A673 (cell line): ENCODE measurements at regions not wholly inside any gene's neighbourhood (a gene's known extent, or its start where the extent isn't known, plus 50 kb on each side); places are given as distances from the start of the nearest gene placed in this dataset.

Experiments
- CTCF ChIP-seq: fragments of 300-800, 200-600 bp; sonication (generic); conservative IDR thresholded peaks from 2 replicates; pipeline ENCODE4 v1.5.1; 2017; ENCODE audit warnings: low read depth, mild to moderate bottlenecking, antibody characterized with exemption, low read length, moderate library complexity, mixed read lengths
- EZH2 ChIP-seq: fragments of 200-600 bp; sonication (generic); IDR thresholded peaks from 2 replicates; pipeline ENCODE4 v1.6.1; 2017; ENCODE audit warnings: borderline replicate concordance, low read depth, mild to moderate bottlenecking, mixed read lengths, antibody characterized with exemption, low read length; ENCODE audit not compliant: poor library complexity, severe bottlenecking

GRCh38 chr10:91724933-91725332 is 73.3 kb upstream of the TNKS2 start:
- TF ChIP-seq CTCF, result no peak
- TF ChIP-seq EZH2, result no peak
